Panc1 (cell line): ENCODE measurements at regions not wholly inside any gene's neighbourhood (a gene's known extent, or its start where the extent isn't known, plus 50 kb on each side); places are given as distances from the start of the nearest gene placed in this dataset.

Experiments
- ATAC-seq: fragments of 200-7000 bp; cut with Tn5 transposase; 2 replicates; pipeline ENCODE4 v1.9.1; 2020; ENCODE audit warnings: mild to moderate bottlenecking, moderate library complexity
- BruUV-seq: library from RNA; stranded (reverse); fragments of 400-500 nt; replicated peaks from 2 replicates; lab custom pipeline; 2021; lab: Mats Ljungman, UMichigan
- CTCF ChIA-PET: fragments of 300-600 bp; sonication (Branson Sonifier 250); formaldehyde crosslinking; loops from one replicate; lab custom pipeline; 2022; ENCODE audit warnings: antibody characterized with exemption; lab: Charles Lee
- POLR2A ChIA-PET: fragments of 300-600 bp; sonication (Branson Sonifier 250); formaldehyde crosslinking; loops from one replicate; lab custom pipeline; 2022; ENCODE audit warnings: antibody characterized with exemption; lab: Charles Lee
- DNase-seq: peaks from one replicate; pipeline ENCODE4 v3.0.0-alpha.2; 2010; ENCODE audit warnings: low read depth, low spot score
- H3K27ac ChIP-seq: 2 replicates; pipeline ENCODE4 v1.5.1; 2011; ENCODE audit warnings: mild to moderate bottlenecking, low read length, inconsistent platforms
- H3K27me3 ChIP-seq: fragments of 200-500 bp; sonication (Bioruptor generic); 2 replicates; pipeline ENCODE4 v1.6.0; 2014; ENCODE audit warnings: low read length, inconsistent platforms; ENCODE audit not compliant: control insufficient read depth, insufficient read depth
- H3K36me3 ChIP-seq: fragments of 200-500 bp; sonication (Bioruptor generic); 2 replicates; pipeline ENCODE4 v1.5.1; 2014; ENCODE audit warnings: inconsistent platforms, mild to moderate bottlenecking, low read length, moderate library complexity; ENCODE audit not compliant: control insufficient read depth, insufficient read depth
- H3K4me1 ChIP-seq: 2 replicates; pipeline ENCODE4 v1.5.1; 2011; ENCODE audit warnings: inconsistent platforms, mild to moderate bottlenecking, low read length, moderate library complexity; ENCODE audit not compliant: control insufficient read depth, insufficient read depth
- H3K4me3 ChIP-seq, 2 experiments: 2 replicates each; pipeline ENCODE4 v1.5.1; 2011 to 2012; ENCODE audit warnings: low read depth in 2 of 2, low read length in 2 of 2, mild to moderate bottlenecking in 2 of 2, inconsistent platforms in 1 of 2, moderate library complexity in 1 of 2
- H3K9me3 ChIP-seq: fragments of 200-500 bp; sonication (Bioruptor generic); 2 replicates; pipeline ENCODE4 v1.5.1; 2014; ENCODE audit warnings: low read depth, mild to moderate bottlenecking, inconsistent platforms, low read length, moderate library complexity; ENCODE audit not compliant: control insufficient read depth, insufficient read depth
- POLR2AphosphoS5 ChIP-seq: IDR thresholded peaks from 2 replicates; pipeline ENCODE4 v1.6.1; 2012; ENCODE audit warnings: mild to moderate bottlenecking, low read depth, low read length, moderate library complexity
- SIN3A ChIP-seq: IDR thresholded peaks from 2 replicates; pipeline ENCODE4 v1.6.1; 2012; ENCODE audit warnings: low read depth, mild to moderate bottlenecking, low read length, moderate library complexity, borderline replicate concordance; ENCODE audit not compliant: insufficient read depth
- TCF7L2 ChIP-seq: IDR thresholded peaks from 2 replicates; pipeline ENCODE4 v1.6.1; 2011; ENCODE audit warnings: mild to moderate bottlenecking, low read depth, low read length, inconsistent platforms
- in situ Hi-C: cut with HindIII; loops from 2 replicates; pipeline ENCODE4 v1.10.0; 2016; ENCODE audit warnings: low sequenced_read_pairs, low pct_unique_long_range_greater_than_20kb
- intact Hi-C: fragments of 100-400 bp; cut with micrococcal nuclease; formaldehyde crosslinking; loops from one replicate; pipeline ENCODE4 v1.10.0; 2022; ENCODE audit not compliant: unreplicated experiment
- TF ChIP-seq, protein P1 (sequence below): fragments of 450-650 bp; IDR thresholded peaks from 2 replicates; pipeline ENCODE4 v1.5.1; 2017; ENCODE audit warnings: mild to moderate bottlenecking
- TF ChIP-seq, protein P2 (sequence below), 2 experiments: IDR thresholded peaks; 2 replicates each; pipeline ENCODE4 v1.6.1; 2011 to 2012; ENCODE audit warnings: low read depth in 2 of 2, control low read depth in 1 of 2, low read length in 1 of 2, mild to moderate bottlenecking in 1 of 2, moderate library complexity in 1 of 2; ENCODE audit not compliant: insufficient read depth in 1 of 2

- H3K4me1 ChIP-seq = no peaks in the 10 kb centered on the region
- BruUV-seq = no TSS peak
- DNase-seq (no peak), ATAC-seq (no peak)
- H3K27me3 ChIP-seq = no peaks in the 10 kb centered on the region
- H3K36me3 ChIP-seq = no peaks in the 10 kb centered on the region
- POLR2A ChIA-PET = no interaction called here
- H3K27ac ChIP-seq = no peak overlapping the region
- H3K9me3 ChIP-seq = no peaks in the 10 kb centered on the region
- intact Hi-C loops = no loop called here
- TF ChIP-seq SIN3A (no peak), TCF7L2 (no peak), POLR2AphosphoS5 (no peak)
- TF ChIP-seq, protein P1, sequence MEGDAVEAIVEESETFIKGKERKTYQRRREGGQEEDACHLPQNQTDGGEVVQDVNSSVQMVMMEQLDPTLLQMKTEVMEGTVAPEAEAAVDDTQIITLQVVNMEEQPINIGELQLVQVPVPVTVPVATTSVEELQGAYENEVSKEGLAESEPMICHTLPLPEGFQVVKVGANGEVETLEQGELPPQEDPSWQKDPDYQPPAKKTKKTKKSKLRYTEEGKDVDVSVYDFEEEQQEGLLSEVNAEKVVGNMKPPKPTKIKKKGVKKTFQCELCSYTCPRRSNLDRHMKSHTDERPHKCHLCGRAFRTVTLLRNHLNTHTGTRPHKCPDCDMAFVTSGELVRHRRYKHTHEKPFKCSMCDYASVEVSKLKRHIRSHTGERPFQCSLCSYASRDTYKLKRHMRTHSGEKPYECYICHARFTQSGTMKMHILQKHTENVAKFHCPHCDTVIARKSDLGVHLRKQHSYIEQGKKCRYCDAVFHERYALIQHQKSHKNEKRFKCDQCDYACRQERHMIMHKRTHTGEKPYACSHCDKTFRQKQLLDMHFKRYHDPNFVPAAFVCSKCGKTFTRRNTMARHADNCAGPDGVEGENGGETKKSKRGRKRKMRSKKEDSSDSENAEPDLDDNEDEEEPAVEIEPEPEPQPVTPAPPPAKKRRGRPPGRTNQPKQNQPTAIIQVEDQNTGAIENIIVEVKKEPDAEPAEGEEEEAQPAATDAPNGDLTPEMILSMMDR = no peak
- TF ChIP-seq, protein P2, sequence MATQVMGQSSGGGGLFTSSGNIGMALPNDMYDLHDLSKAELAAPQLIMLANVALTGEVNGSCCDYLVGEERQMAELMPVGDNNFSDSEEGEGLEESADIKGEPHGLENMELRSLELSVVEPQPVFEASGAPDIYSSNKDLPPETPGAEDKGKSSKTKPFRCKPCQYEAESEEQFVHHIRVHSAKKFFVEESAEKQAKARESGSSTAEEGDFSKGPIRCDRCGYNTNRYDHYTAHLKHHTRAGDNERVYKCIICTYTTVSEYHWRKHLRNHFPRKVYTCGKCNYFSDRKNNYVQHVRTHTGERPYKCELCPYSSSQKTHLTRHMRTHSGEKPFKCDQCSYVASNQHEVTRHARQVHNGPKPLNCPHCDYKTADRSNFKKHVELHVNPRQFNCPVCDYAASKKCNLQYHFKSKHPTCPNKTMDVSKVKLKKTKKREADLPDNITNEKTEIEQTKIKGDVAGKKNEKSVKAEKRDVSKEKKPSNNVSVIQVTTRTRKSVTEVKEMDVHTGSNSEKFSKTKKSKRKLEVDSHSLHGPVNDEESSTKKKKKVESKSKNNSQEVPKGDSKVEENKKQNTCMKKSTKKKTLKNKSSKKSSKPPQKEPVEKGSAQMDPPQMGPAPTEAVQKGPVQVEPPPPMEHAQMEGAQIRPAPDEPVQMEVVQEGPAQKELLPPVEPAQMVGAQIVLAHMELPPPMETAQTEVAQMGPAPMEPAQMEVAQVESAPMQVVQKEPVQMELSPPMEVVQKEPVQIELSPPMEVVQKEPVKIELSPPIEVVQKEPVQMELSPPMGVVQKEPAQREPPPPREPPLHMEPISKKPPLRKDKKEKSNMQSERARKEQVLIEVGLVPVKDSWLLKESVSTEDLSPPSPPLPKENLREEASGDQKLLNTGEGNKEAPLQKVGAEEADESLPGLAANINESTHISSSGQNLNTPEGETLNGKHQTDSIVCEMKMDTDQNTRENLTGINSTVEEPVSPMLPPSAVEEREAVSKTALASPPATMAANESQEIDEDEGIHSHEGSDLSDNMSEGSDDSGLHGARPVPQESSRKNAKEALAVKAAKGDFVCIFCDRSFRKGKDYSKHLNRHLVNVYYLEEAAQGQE (IDR thresholded peaks at IDR 0.05; ENCODE audit: insufficient read depth in 1 of 2, low read depth in 2 of 2, low read length in 1 of 2) = no peak
- CTCF ChIA-PET = no interaction called here
- in situ Hi-C loops = no loop called here
- H3K4me3 ChIP-seq = no peak overlapping the region
Measured at GRCh38 chr5:135223404-135223803, 175.6 kb downstream of the MACROH2A1 start.

- BruUV-seq = no TSS peak
- intact Hi-C loops (no loop called here), in situ Hi-C loops (no loop called here)
- ChIA-PET CTCF (no interaction called here), POLR2A (no interaction called here)
- no peaks in the 10 kb centered on the region for H3K4me1 ChIP-seq
- no peak overlapping the region for H3K4me3 ChIP-seq
- H3K36me3 ChIP-seq = no peaks in the 10 kb centered on the region
- no peaks in the 10 kb centered on the region for H3K9me3 ChIP-seq
- H3K27me3 ChIP-seq = no peaks in the 10 kb centered on the region
- DNase-seq (no peak), ATAC-seq (no peak)
- H3K27ac ChIP-seq = no peak overlapping the region
- TF ChIP-seq SIN3A = no peak
- TF ChIP-seq, protein P2 (IDR thresholded peaks at IDR 0.05; ENCODE audit: insufficient read depth in 1 of 2, low read depth in 2 of 2, low read length in 1 of 2) = no peak
- no peak for TF ChIP-seq POLR2AphosphoS5
- TF ChIP-seq TCF7L2 = no peak
- TF ChIP-seq, protein P1 = no peak
Measured at GRCh38 chr5:135222771-135223170, 176.3 kb downstream of the MACROH2A1 start.
